Common myeloid progenitor, CD34-positive (primary cell): ENCODE measurements at regions not wholly inside any gene's neighbourhood (a gene's known extent, or its start where the extent isn't known, plus 50 kb on each side); places are given as distances from the start of the nearest gene placed in this dataset.
"Not testable (repeated sequence)": the region's sequence is repeated elsewhere in the genome, so short reads cannot be mapped to it uniquely, and the experiment has no call there.

Source experiments
- CTCF ChIA-PET: fragments of 350-600 bp; sonication (Branson Sonifier 250); formaldehyde crosslinking; loops from one replicate; lab custom pipeline; 2021; ENCODE audit warnings: antibody characterized with exemption; lab: Charles Lee
- POLR2A ChIA-PET: fragments of 350-600 bp; sonication (Branson Sonifier 250); formaldehyde crosslinking; loops from one replicate; lab custom pipeline; 2021; ENCODE audit warnings: antibody characterized with exemption; lab: Charles Lee
- DNase-seq, 3 donors: peaks; one replicate each; pipeline versions ENCODE4 v3.0.0 to v3.0.0-alpha.2; 2013
- H3K27ac ChIP-seq, 2 experiments: 1 replicate in 1 of 2; 2 replicates in 1 of 2; pipeline ENCODE4 v1.7.0; 2013; ENCODE audit warnings: inconsistent platforms in 2 of 2, low read length in 2 of 2, mild to moderate bottlenecking in 2 of 2, low read depth in 1 of 2, moderate library complexity in 1 of 2; ENCODE audit not compliant: severe bottlenecking in 2 of 2, insufficient read depth in 1 of 2, poor library complexity in 1 of 2
- H3K27me3 ChIP-seq, 5 experiments: replicated peaks in 2 of 5; 1 replicate in 3 of 5; 2 replicates in 2 of 5; pipeline versions ENCODE4 v1.6.1 to v1.7.0; 2013; ENCODE audit warnings: low read length in 4 of 5, mild to moderate bottlenecking in 2 of 5, moderate library complexity in 2 of 5, inconsistent platforms in 1 of 5; ENCODE audit not compliant: insufficient read depth in 5 of 5, control insufficient read depth in 4 of 5
- H3K36me3 ChIP-seq, 4 experiments: 1 replicate in 2 of 4; 2 replicates in 2 of 4; pipeline versions ENCODE4 v1.6.1 to v1.7.0; 2013; ENCODE audit warnings: low read length in 3 of 4, control low read depth in 1 of 4, mild to moderate bottlenecking in 1 of 4; ENCODE audit not compliant: control insufficient read depth in 4 of 4, insufficient read depth in 4 of 4
- H3K4me1 ChIP-seq, 4 experiments: 1 replicate in 3 of 4; 2 replicates in 1 of 4; pipeline versions ENCODE4 v1.6.1 to v1.7.1; 2013; ENCODE audit warnings: low read length in 3 of 4, mild to moderate bottlenecking in 3 of 4, control low read depth in 1 of 4, inconsistent platforms in 1 of 4, moderate library complexity in 1 of 4; ENCODE audit not compliant: control insufficient read depth in 4 of 4, insufficient read depth in 4 of 4; ENCODE audit errors: control extremely low read depth in 1 of 4
- H3K4me3 ChIP-seq, 7 experiments: 1 replicate in 4 of 7; 2 replicates in 3 of 7; pipeline versions ENCODE4 v1.5.1 to v1.7.0; 2013; ENCODE audit warnings: mild to moderate bottlenecking in 7 of 7, low read length in 6 of 7, moderate library complexity in 6 of 7, inconsistent platforms in 2 of 7, low read depth in 2 of 7, control low read depth in 1 of 7; ENCODE audit not compliant: insufficient read depth in 4 of 7, control insufficient read depth in 1 of 7; ENCODE audit errors: extremely low read depth in 1 of 7
- H3K9me3 ChIP-seq, 5 experiments: 1 replicate in 4 of 5; 2 replicates in 1 of 5; pipeline versions ENCODE4 v1.6.1 to v1.7.1; 2013; ENCODE audit warnings: low read length in 4 of 5, mild to moderate bottlenecking in 2 of 5, inconsistent platforms in 1 of 5, low read depth in 1 of 5, moderate library complexity in 1 of 5; ENCODE audit not compliant: control insufficient read depth in 4 of 5, insufficient read depth in 2 of 5; ENCODE audit errors: control extremely low read depth in 1 of 5
- WGBS: methylation state at CpG from one replicate; pipeline ENCODE4 v1.1.5; 2013; ENCODE audit not compliant: insufficient coverage; 5-methylcytosine and 5-hydroxymethylcytosine counted together

GRCh38 chr7:50887061-50887460 is 104.4 kb upstream of the GRB10 start:
- H3K27me3 ChIP-seq, POLR2A ChIA-PET, H3K4me1 ChIP-seq, H3K4me3 ChIP-seq, H3K9me3 ChIP-seq, H3K27ac ChIP-seq, H3K36me3 ChIP-seq, DNase-seq: not testable (repeated sequence)
- CTCF ChIA-PET, result interaction anchor here (1.2 kb wide), 1 partner anchor 8 kb away, joined by 4 read pairs; no protein-coding TSS in a partner anchor
- WGBS, result 84% methylated on average over 3 of the region's 6 CpGs

- Histone ChIP-seq H3K27ac (no peak overlapping the region), H3K4me3 (no peak overlapping the region), H3K9me3 (no peaks in the 10 kb centered on the region), H3K36me3 (no peaks in the 10 kb centered on the region), H3K27me3 (peaks cover 0 to 2% (median 0%) of the 10 kb centered on the region in 5 experiments), H3K4me1 (no peaks in the 10 kb centered on the region)
- WGBS, result 100% methylated on average over 4 of the region's 4 CpGs
- DNase-seq, result no peak
- CTCF ChIA-PET, result no interaction called here
- POLR2A ChIA-PET, result no interaction called here
Observed at GRCh38 chr7:50872437-50872836, 89.7 kb upstream of the GRB10 start.

DNA sequence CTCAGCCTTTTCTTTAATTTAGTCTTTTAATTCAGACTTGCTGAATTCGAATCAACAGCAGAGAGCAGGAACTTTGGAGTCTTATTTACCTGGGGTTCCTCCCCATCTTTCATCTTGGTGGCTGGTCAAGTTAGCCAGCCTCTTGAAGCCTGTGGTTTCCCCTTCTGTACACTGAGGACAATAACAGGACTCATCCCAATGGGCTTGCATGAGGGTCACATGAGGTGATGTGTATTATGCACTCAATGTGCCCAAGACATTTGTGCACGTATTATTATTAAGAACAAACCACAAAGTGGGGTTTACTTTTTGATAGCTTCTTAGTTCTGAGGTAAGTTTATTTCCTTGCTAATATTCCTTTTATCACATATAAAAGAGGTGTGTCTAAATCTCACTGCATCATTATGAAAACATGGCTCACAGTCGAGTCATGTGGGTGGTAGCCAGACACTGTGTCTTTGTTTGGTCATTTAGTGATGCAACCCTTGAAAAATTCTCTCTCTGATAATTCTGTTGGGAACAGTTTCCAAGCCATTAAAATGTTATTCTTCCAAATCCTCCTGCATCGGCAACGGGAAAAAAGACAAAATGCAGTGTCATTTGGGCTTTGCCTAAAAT is 86.5 kb upstream of the GRB10 start:
- no peak overlapping the region for H3K27ac ChIP-seq
- no peaks in the 10 kb centered on the region for H3K9me3 ChIP-seq
- H3K27me3 ChIP-seq, result peaks cover 0 to 2% (median 0%) of the 10 kb centered on the region in 5 experiments
- H3K36me3 ChIP-seq, result no peaks in the 10 kb centered on the region
- H3K4me1 ChIP-seq, result no peaks in the 10 kb centered on the region
- CTCF ChIA-PET, result no interaction called here
- no peak overlapping the region for H3K4me3 ChIP-seq
- DNase-seq, result no peak
- WGBS, result 98% methylated on average over 4 of the region's 5 CpGs
- POLR2A ChIA-PET, result no interaction called here

DNA sequence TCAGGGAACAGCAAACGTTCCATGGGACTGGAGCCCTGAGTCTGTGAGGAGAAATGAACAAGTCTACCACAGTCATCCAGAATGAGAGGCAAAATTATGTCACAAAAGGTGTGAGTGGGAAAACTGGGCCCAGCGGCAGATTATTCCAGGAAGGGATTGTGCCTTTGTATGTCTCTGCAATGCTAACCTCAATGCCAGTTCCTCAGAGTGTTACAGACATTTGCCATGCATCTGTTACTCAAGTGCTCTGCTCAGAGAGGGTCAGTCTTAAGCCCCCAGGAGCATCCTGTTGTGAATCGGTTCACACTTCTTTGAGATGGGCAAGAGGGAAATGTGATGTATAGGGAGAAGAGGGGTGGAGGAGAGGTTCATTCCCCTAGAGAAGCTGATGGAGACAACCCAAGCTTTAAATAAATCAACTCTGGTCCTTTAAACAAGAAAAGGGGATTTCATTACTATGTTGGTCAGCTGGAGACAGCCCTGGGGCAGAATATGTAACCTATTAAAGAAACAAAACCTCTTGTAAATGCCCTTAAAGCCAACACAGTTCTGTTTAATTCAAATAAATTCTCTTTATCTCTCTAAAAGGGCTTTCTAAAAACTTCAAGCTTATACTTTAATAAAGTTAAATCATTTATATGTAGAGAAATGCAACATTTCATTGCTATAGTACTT is 85.9 kb upstream of the GRB10 start:
- H3K27me3 ChIP-seq, result peaks cover 0 to 2% (median 0%) of the 10 kb centered on the region in 5 experiments
- DNase-seq, result no peak
- 100% methylated on average over 3 of the region's 3 CpGs for WGBS
- no peaks in the 10 kb centered on the region for H3K4me1 ChIP-seq
- no peak overlapping the region for H3K4me3 ChIP-seq
- no peaks in the 10 kb centered on the region for H3K9me3 ChIP-seq
- H3K27ac ChIP-seq, result no peak overlapping the region
- ChIA-PET POLR2A (no interaction called here), CTCF (no interaction called here)
- H3K36me3 ChIP-seq, result no peaks in the 10 kb centered on the region

DNA sequence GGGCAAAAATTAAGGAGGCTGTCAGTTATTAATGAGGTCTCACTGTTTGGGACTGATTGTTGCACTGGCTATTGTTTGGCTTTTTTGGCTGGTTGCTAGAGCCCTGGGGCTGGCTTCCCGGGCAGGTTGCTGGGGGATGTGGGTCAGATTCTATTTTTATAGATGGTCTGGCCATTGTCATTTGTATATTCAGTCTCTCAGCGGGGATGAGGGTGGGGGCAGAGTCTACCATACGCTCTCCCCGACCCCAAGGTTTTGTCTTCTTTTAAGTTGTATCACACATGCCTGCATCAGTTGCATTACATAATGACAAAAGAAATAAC is 84.3 kb upstream of the GRB10 start:
- Histone ChIP-seq H3K4me3 (no peak overlapping the region), H3K36me3 (no peaks in the 10 kb centered on the region), H3K9me3 (no peaks in the 10 kb centered on the region), H3K27me3 (peaks cover 0 to 2% (median 0%) of the 10 kb centered on the region in 5 experiments), H3K27ac (no peak overlapping the region), H3K4me1 (no peaks in the 10 kb centered on the region)
- ChIA-PET CTCF (no interaction called here), POLR2A (no interaction called here)
- no CpG with 5 or more reads among the region's 4 CpGs for WGBS
- no peak for DNase-seq

DNA sequence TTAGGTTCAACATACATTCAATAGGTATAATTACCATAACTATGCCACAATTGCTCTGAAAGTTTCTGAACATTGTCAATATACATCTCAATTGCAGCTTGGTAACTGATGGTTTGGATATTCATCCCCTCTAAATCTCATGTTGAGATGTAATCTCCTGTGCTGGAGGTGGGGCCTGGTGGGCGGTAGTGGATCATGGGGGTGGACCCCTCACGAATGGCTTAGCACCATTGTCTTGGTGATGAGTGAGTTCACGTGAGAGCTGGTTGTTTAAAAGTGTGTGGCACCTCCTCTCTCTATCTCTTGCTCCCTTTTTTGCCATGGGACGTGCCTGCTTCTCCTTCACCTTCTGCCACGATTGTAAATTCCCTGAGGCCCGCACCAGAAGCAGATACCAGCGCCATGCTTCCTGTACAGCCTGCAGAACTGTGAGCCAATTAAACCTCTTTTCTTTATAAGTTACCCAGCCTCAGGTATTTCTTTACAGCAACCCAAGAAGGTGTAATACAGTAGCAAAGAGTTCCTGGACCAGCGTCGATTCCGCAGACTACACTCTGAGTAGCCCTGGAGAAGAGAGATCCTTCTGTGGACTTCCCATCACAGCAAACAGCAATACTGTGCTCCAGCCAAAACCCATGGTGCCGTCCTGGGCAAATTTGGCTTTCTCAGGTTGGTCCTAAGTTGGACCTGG is 83.8 kb upstream of the GRB10 start:
- H3K36me3 ChIP-seq, result no peaks in the 10 kb centered on the region
- ChIA-PET CTCF (no interaction called here), POLR2A (no interaction called here)
- DNase-seq, result no peak
- 91% methylated on average over 4 of the region's 11 CpGs for WGBS
- no peak overlapping the region for H3K27ac ChIP-seq
- H3K27me3 ChIP-seq, result peaks cover 0 to 2% (median 0%) of the 10 kb centered on the region in 5 experiments
- H3K9me3 ChIP-seq, result no peaks in the 10 kb centered on the region
- no peaks in the 10 kb centered on the region for H3K4me1 ChIP-seq
- H3K4me3 ChIP-seq, result no peak overlapping the region

- Histone ChIP-seq H3K4me1 (no peaks in the 10 kb centered on the region), H3K4me3 (no peak overlapping the region), H3K27me3 (peaks cover 0 to 2% (median 0%) of the 10 kb centered on the region in 5 experiments), H3K36me3 (no peaks in the 10 kb centered on the region), H3K9me3 (no peaks in the 10 kb centered on the region), H3K27ac (no peak overlapping the region)
- 86% methylated on average over 2 of the region's 5 CpGs for WGBS
- ChIA-PET CTCF (no interaction called here), POLR2A (no interaction called here)
- no peak for DNase-seq
Observed at GRCh38 chr7:50865450-50865849, 82.8 kb upstream of the GRB10 start.
